Loucy (cell line): ENCODE measurements at regions not wholly inside any gene's neighbourhood (a gene's known extent, or its start where the extent isn't known, plus 50 kb on each side); places are given as distances from the start of the nearest gene placed in this dataset.

ENCODE experiments used
- EZH2phosphoT487 ChIP-seq: fragments of 200-600 bp; IDR thresholded peaks from 2 replicates; pipeline ENCODE4 v1.6.1; 2018; ENCODE audit warnings: antibody characterized with exemption, mild to moderate bottlenecking, moderate library complexity, borderline replicate concordance
- TF ChIP-seq, protein P1 (sequence below): fragments of 200-600 bp; sonication (generic); conservative IDR thresholded peaks from 2 replicates; pipeline ENCODE4 v1.5.1; 2014; ENCODE audit warnings: mild to moderate bottlenecking, antibody characterized with exemption, low read length

- TF ChIP-seq, protein P1, sequence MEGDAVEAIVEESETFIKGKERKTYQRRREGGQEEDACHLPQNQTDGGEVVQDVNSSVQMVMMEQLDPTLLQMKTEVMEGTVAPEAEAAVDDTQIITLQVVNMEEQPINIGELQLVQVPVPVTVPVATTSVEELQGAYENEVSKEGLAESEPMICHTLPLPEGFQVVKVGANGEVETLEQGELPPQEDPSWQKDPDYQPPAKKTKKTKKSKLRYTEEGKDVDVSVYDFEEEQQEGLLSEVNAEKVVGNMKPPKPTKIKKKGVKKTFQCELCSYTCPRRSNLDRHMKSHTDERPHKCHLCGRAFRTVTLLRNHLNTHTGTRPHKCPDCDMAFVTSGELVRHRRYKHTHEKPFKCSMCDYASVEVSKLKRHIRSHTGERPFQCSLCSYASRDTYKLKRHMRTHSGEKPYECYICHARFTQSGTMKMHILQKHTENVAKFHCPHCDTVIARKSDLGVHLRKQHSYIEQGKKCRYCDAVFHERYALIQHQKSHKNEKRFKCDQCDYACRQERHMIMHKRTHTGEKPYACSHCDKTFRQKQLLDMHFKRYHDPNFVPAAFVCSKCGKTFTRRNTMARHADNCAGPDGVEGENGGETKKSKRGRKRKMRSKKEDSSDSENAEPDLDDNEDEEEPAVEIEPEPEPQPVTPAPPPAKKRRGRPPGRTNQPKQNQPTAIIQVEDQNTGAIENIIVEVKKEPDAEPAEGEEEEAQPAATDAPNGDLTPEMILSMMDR = no peak
- TF ChIP-seq EZH2phosphoT487 = no peak
These were observed 57.4 kb upstream of the RCBTB2 start for GRCh38 chr13:48590141-48590901.
